HG02840 (cell line): ENCODE measurements at regions not wholly inside any gene's neighbourhood (a gene's known extent, or its start where the extent isn't known, plus 50 kb on each side); places are given as distances from the start of the nearest gene placed in this dataset.

Experiments
- ATAC-seq: cut with Tn5 transposase; IDR thresholded peaks from one replicate; pipeline ENCODE4 v1.9.1; 2021; ENCODE audit warnings: mild to moderate bottlenecking, moderate library complexity, moderate number of reproducible peaks; ENCODE audit not compliant: unreplicated experiment, low FRiP score

- ATAC-seq: no peak
These were observed 50.5 kb upstream of the ADGRG2 start for GRCh38 chrX:19172741-19173140.

GRCh38 chrX:19174401-19175025, 52.2 kb upstream of the ADGRG2 start:
- no peak for ATAC-seq

GRCh38 chrX:19176901-19177630, 54.8 kb upstream of the ADGRG2 start:
- no peak for ATAC-seq

- no peak for ATAC-seq
These were observed 55.5 kb upstream of the ADGRG2 start for GRCh38 chrX:19177721-19178120.

GRCh38 chrX:19178402-19178801, 56.1 kb upstream of the ADGRG2 start:
- no peak for ATAC-seq

- ATAC-seq: no peak
These were observed 57.1 kb upstream of the ADGRG2 start for GRCh38 chrX:19179389-19179788.

GRCh38 chrX:19181345-19181744, 59.1 kb upstream of the ADGRG2 start:
- no peak for ATAC-seq

- ATAC-seq: no peak
These were observed 60.5 kb upstream of the ADGRG2 start for GRCh38 chrX:19182785-19183184.

- no peak for ATAC-seq
These were observed 61.7 kb upstream of the ADGRG2 start for GRCh38 chrX:19183761-19184477.

GRCh38 chrX:19188566-19188965, 66.3 kb upstream of the ADGRG2 start:
- no peak for ATAC-seq

GRCh38 chrX:19190902-19191301, 68.6 kb upstream of the ADGRG2 start:
- no peak for ATAC-seq

- no peak for ATAC-seq
These were observed 71.3 kb upstream of the ADGRG2 start for GRCh38 chrX:19193565-19193964.

GRCh38 chrX:19194285-19195242, 72.3 kb upstream of the ADGRG2 start:
- peak; percentile 54 for ATAC-seq

- peak; percentile 52 for ATAC-seq
These were observed 73.0 kb upstream of the ADGRG2 start for GRCh38 chrX:19195243-19195610.

- ATAC-seq: no peak
These were observed 76.2 kb upstream of the ADGRG2 start for GRCh38 chrX:19198473-19198872.

GRCh38 chrX:19202171-19202570, 79.9 kb upstream of the ADGRG2 start:
- ATAC-seq: no peak

GRCh38 chrX:19204636-19205035, 82.4 kb upstream of the ADGRG2 start:
- no peak for ATAC-seq

GRCh38 chrX:19212037-19212436, 89.8 kb upstream of the ADGRG2 start:
- ATAC-seq: no peak

- no peak for ATAC-seq
These were observed 91.4 kb upstream of the ADGRG2 start for GRCh38 chrX:19213610-19214152.

GRCh38 chrX:19214311-19214710, 92.0 kb upstream of the ADGRG2 start:
- no peak for ATAC-seq
